ENCODE measurements at regions not wholly inside any gene's neighbourhood (a gene's known extent, or its start where the extent isn't known, plus 50 kb on each side); places are given as distances from the start of the nearest gene placed in this dataset.

- TF ChIP-seq, protein P1, sequence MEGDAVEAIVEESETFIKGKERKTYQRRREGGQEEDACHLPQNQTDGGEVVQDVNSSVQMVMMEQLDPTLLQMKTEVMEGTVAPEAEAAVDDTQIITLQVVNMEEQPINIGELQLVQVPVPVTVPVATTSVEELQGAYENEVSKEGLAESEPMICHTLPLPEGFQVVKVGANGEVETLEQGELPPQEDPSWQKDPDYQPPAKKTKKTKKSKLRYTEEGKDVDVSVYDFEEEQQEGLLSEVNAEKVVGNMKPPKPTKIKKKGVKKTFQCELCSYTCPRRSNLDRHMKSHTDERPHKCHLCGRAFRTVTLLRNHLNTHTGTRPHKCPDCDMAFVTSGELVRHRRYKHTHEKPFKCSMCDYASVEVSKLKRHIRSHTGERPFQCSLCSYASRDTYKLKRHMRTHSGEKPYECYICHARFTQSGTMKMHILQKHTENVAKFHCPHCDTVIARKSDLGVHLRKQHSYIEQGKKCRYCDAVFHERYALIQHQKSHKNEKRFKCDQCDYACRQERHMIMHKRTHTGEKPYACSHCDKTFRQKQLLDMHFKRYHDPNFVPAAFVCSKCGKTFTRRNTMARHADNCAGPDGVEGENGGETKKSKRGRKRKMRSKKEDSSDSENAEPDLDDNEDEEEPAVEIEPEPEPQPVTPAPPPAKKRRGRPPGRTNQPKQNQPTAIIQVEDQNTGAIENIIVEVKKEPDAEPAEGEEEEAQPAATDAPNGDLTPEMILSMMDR (conservative IDR thresholded peaks at IDR 0.05; ENCODE audit: low read depth, low read length) = no peak
- no peak for TF ChIP-seq EZH2 (IDR thresholded peaks at IDR 0.05; ENCODE audit: low read length, unreplicated experiment)
Observed at GRCh38 chr17:79201536-79202227, 127.1 kb downstream of the ENGASE start.
